GM12878 (cell line): ENCODE measurements at regions not wholly inside any gene's neighbourhood (a gene's known extent, or its start where the extent isn't known, plus 50 kb on each side); places are given as distances from the start of the nearest gene placed in this dataset.

Experiments
- ATAC-seq: fragments of 200-7000 bp; cut with Tn5 transposase; 3 replicates; pipeline ENCODE4 v1.9.1; 2020; ENCODE audit warnings: mild to moderate bottlenecking, moderate library complexity
- BruUV-seq: library from RNA; stranded (reverse); fragments of 400-500 nt; replicated peaks from 2 replicates; lab custom pipeline; 2021; lab: Mats Ljungman, UMichigan
- CTCF ChIA-PET: fragments of 300-600 bp; sonication (Branson Sonifier 250); formaldehyde crosslinking; extraction: SDS; loops from one replicate; lab custom pipeline; 2021; ENCODE audit warnings: inconsistent platforms; lab: Yijun Ruan, JAX
- POLR2A ChIA-PET: fragments of 350-600 bp; formaldehyde crosslinking; extraction: SDS; loops from one replicate; lab custom pipeline; 2021; ENCODE audit warnings: inconsistent platforms; lab: Charles Lee
- RAD21 ChIA-PET: fragments of 300-600 bp; sonication (Branson Sonifier 250); formaldehyde crosslinking; loops from one replicate; lab custom pipeline; 2023; ENCODE audit warnings: antibody characterized with exemption; ENCODE audit not compliant: unreplicated experiment; lab: Charles Lee
- SMC1A ChIA-PET: fragments of 300-600 bp; sonication (Branson Sonifier 250); formaldehyde crosslinking; loops from one replicate; lab custom pipeline; 2023; ENCODE audit not compliant: unreplicated experiment, uncharacterized antibody; lab: Charles Lee
- DNase-seq: peaks from one replicate; pipeline ENCODE4 v3.0.0-alpha.2; 2011; ENCODE audit warnings: low read depth, low spot score
- FAIRE-seq: peaks from 3 replicates; lab custom pipeline; 2011; peaks lifted over from hg19 to GRCh38; lab: Jason Lieb, UNC
- H2AFZ ChIP-seq: 2 replicates; pipeline ENCODE4 v1.6.0; 2011; ENCODE audit warnings: low read depth, low read length, control low read depth; ENCODE audit not compliant: control insufficient read depth
- H3K27ac ChIP-seq: 2 replicates; pipeline ENCODE4 v1.5.1; 2011; ENCODE audit warnings: control low read depth; ENCODE audit not compliant: control insufficient read depth, insufficient read depth
- H3K27me3 ChIP-seq, 2 experiments: replicated peaks in 1 of 2; 2 replicates each; pipeline versions ENCODE4 v1.6.0 to v1.6.1; 2011; ENCODE audit warnings: low read length in 1 of 2; ENCODE audit not compliant: control insufficient read depth in 2 of 2, insufficient read depth in 2 of 2
- H3K36me3 ChIP-seq, 2 experiments: 2 replicates each; pipeline ENCODE4 v1.5.1; 2011; ENCODE audit warnings: low read length in 1 of 2; ENCODE audit not compliant: control insufficient read depth in 2 of 2, insufficient read depth in 2 of 2
- H3K4me1 ChIP-seq: 2 replicates; pipeline ENCODE4 v1.6.1; 2011; ENCODE audit warnings: mild to moderate bottlenecking, low read length, moderate library complexity, mixed read lengths; ENCODE audit not compliant: control insufficient read depth, insufficient read depth
- H3K4me2 ChIP-seq: 2 replicates; pipeline ENCODE4 v1.6.0; 2011; ENCODE audit warnings: control low read depth; ENCODE audit not compliant: control insufficient read depth, insufficient read depth
- H3K4me3 ChIP-seq: fragments of 200-600 bp; sonication (generic); 2 replicates; pipeline ENCODE4 v1.5.1; 2016
- H3K79me2 ChIP-seq: 2 replicates; pipeline ENCODE4 v1.6.0; 2011; ENCODE audit warnings: low read length; ENCODE audit not compliant: control insufficient read depth, insufficient read depth
- H3K9ac ChIP-seq: 2 replicates; pipeline ENCODE4 v1.8.0; 2011; ENCODE audit warnings: low read length, control low read depth, mixed read lengths; ENCODE audit not compliant: control insufficient read depth, insufficient read depth
- H3K9me3 ChIP-seq: replicated peaks from 3 replicates; pipeline ENCODE4 v1.5.1; 2011; ENCODE audit warnings: mild to moderate bottlenecking, low read length; ENCODE audit not compliant: control insufficient read depth, insufficient read depth
- H4K20me1 ChIP-seq: 2 replicates; pipeline ENCODE4 v1.6.0; 2011; ENCODE audit not compliant: control insufficient read depth, insufficient read depth
- ATF3 ChIP-seq: IDR thresholded peaks from 2 replicates; pipeline ENCODE4 v1.6.1; 2011; ENCODE audit warnings: low read depth, mild to moderate bottlenecking, low read length, moderate library complexity, borderline replicate concordance; ENCODE audit errors: extremely low read depth
- HDAC6 ChIP-seq: fragments of 200-600 bp; sonication (generic); IDR thresholded peaks from one replicate; pipeline ENCODE4 v1.8.0; 2017; ENCODE audit warnings: antibody characterized with exemption; ENCODE audit not compliant: unreplicated experiment
- HDGF ChIP-seq: fragments of 450-650 bp; IDR thresholded peaks from 2 replicates; pipeline ENCODE4 v1.6.1; 2016; ENCODE audit warnings: antibody characterized with exemption
- NR2C1 ChIP-seq: fragments of 450-650 bp; IDR thresholded peaks from 2 replicates; pipeline ENCODE4 v1.6.1; 2017; ENCODE audit warnings: antibody characterized with exemption, mild to moderate bottlenecking, moderate library complexity
- RBBP5 ChIP-seq: fragments of 200-600 bp; sonication (generic); conservative IDR thresholded peaks from 2 replicates; pipeline ENCODE4 v1.6.1; 2016
- SMC3 ChIP-seq: IDR thresholded peaks from 2 replicates; pipeline ENCODE4 v1.6.1; 2011; ENCODE audit warnings: low read length, improper control_type of control experiment, borderline replicate concordance
- SUZ12 ChIP-seq: fragments of 200-600 bp; sonication (generic); IDR thresholded peaks from one replicate; pipeline ENCODE4 v1.6.1; 2018; ENCODE audit warnings: antibody characterized with exemption, mild to moderate bottlenecking; ENCODE audit not compliant: unreplicated experiment
- TCF3 ChIP-seq: IDR thresholded peaks from 2 replicates; pipeline ENCODE4 v1.6.1; 2012; ENCODE audit warnings: low read depth, mild to moderate bottlenecking, low read length, borderline replicate concordance; ENCODE audit not compliant: insufficient read depth
- ZBTB11 ChIP-seq: fragments of 450-650 bp; formaldehyde crosslinking; IDR thresholded peaks from 2 replicates; pipeline ENCODE4 v1.5.0; 2022; ENCODE audit warnings: mild to moderate bottlenecking, missing genetic modification characterization
- ZBTB40 ChIP-seq: fragments of 450-650 bp; IDR thresholded peaks from 2 replicates; pipeline ENCODE4 v1.6.1; 2016; ENCODE audit warnings: mild to moderate bottlenecking, moderate library complexity, borderline replicate concordance
- WGBS: methylation state at CpG from one replicate; pipeline ENCODE4 v1.1.6; 2016; ENCODE audit warnings: low lambda C conversion rate; ENCODE audit not compliant: insufficient replicate concordance, insufficient coverage; ENCODE audit errors: missing lambda C conversion rate; 5-methylcytosine and 5-hydroxymethylcytosine counted together
- in situ Hi-C: fragments of 300-500 bp; cut with MboI; formaldehyde crosslinking; loops from 9 replicates; pipeline ENCODE4 v1.14.3; 2018; ENCODE audit warnings: mixed read lengths
- intact Hi-C: fragments of 100-400 bp; cut with micrococcal nuclease; formaldehyde crosslinking; loops from one replicate; pipeline ENCODE4 v1.14.2; 2022; ENCODE audit not compliant: unreplicated experiment

- RAD21 ChIA-PET, result no interaction called here
- Histone ChIP-seq H4K20me1 (no peaks in the 10 kb centered on the region), H3K4me1 (no peaks in the 10 kb centered on the region), H3K9ac (no peak overlapping the region)
- intact Hi-C loops (no loop called here), in situ Hi-C loops (no loop called here)
- WGBS, result 18% methylated on average over 3 of the region's 3 CpGs
- no peak for TF ChIP-seq TCF3
- TF ChIP-seq, all 136 proteins: peak for 0
- CTCF ChIA-PET, result no interaction called here
- ATAC-seq (no peak), FAIRE-seq (no peak), DNase-seq (no peak)
- no TSS peak for BruUV-seq
- no peak overlapping the region for H3K4me2 ChIP-seq
- no peaks in the 10 kb centered on the region for H3K36me3 ChIP-seq
- H3K4me3 ChIP-seq, result no peak overlapping the region
- H3K79me2 ChIP-seq, result no peaks in the 10 kb centered on the region
- H2AFZ ChIP-seq, result no peak overlapping the region
- SMC1A ChIA-PET, result no interaction called here
- POLR2A ChIA-PET, result no interaction called here
- no peaks in the 10 kb centered on the region for H3K27me3 ChIP-seq
- H3K9me3 ChIP-seq, result no peaks in the 10 kb centered on the region
- no peak overlapping the region for H3K27ac ChIP-seq
Measured at GRCh38 chr4:108426493-108426892, 193.9 kb upstream of the RPL34 start.

GRCh38 chr4:108425988-108426387 is 194.4 kb upstream of the RPL34 start:
- ChIA-PET RAD21 (no interaction called here), CTCF (no interaction called here), SMC1A (no interaction called here), POLR2A (no interaction called here)
- H3K9ac ChIP-seq, result no peak overlapping the region
- in situ Hi-C loops (no loop called here), intact Hi-C loops (no loop called here)
- FAIRE-seq (no peak), ATAC-seq (no peak), DNase-seq (no peak)
- no peak overlapping the region for H2AFZ ChIP-seq
- H3K79me2 ChIP-seq, result no peaks in the 10 kb centered on the region
- no peaks in the 10 kb centered on the region for H3K27me3 ChIP-seq
- no TSS peak for BruUV-seq
- no peaks in the 10 kb centered on the region for H3K9me3 ChIP-seq
- H3K4me2 ChIP-seq, result no peak overlapping the region
- WGBS, result 16% methylated on average over 3 of the region's 3 CpGs
- H3K4me3 ChIP-seq, result no peak overlapping the region
- H3K36me3 ChIP-seq, result no peaks in the 10 kb centered on the region
- no peaks in the 10 kb centered on the region for H4K20me1 ChIP-seq
- H3K27ac ChIP-seq, result no peak overlapping the region
- H3K4me1 ChIP-seq, result no peaks in the 10 kb centered on the region
- TF ChIP-seq ZBTB11 (CRISPR knock-in tag), result no peak
- TF ChIP-seq HDAC6, result no peak
- no peak for TF ChIP-seq ZBTB40
- TF ChIP-seq HDGF, result no peak
- no peak for TF ChIP-seq NR2C1
- TF ChIP-seq SMC3, result no peak
- no peak for TF ChIP-seq SUZ12
- TF ChIP-seq ATF3, result no peak
- TF ChIP-seq RBBP5, result no peak
